Omental fat pad (tissue), 3 donors: ENCODE measurements at regions not wholly inside any gene's neighbourhood (a gene's known extent, or its start where the extent isn't known, plus 50 kb on each side); places are given as distances from the start of the nearest gene placed in this dataset.

Experiments
- ATAC-seq: fragments of 150-250 bp; one replicate; pipeline ENCODE4 v1.9.1; 2016; ENCODE audit warnings: mild to moderate bottlenecking, moderate library complexity; ENCODE audit not compliant: low FRiP score
- DNase-seq: peaks from one replicate; pipeline ENCODE4 v3.0.0-alpha.2; 2019; ENCODE audit warnings: low spot score
- TF ChIP-seq, protein P1 (sequence below), 3 donors: fragments of 450-650 bp; IDR thresholded peaks; one replicate each; pipeline ENCODE4 v1.5.1; 2016 to 2017; ENCODE audit warnings: antibody characterized with exemption in 3 of 3, mild to moderate bottlenecking in 3 of 3, moderate library complexity in 2 of 3

DNA sequence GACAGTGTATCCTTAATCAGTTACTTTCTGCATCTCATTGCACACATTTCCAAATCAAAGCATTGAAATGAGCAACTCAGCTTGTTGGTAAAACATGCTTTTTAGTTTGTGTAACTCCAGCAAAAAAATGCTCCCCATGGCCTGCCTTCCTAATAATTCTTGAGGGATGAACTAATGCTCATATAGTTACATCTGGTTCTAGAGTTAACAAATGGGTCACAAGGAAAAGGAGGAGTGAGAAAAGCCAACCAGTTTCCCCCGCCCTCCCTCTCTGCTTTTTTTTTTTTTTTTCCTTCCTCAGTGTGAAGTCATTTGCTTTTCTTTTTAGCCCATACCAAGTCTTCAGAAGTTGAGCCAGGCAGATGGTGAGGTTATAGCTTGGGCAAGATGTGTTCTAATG lies 231.7 kb downstream of the MTX2 start:
- TF ChIP-seq, protein P1, sequence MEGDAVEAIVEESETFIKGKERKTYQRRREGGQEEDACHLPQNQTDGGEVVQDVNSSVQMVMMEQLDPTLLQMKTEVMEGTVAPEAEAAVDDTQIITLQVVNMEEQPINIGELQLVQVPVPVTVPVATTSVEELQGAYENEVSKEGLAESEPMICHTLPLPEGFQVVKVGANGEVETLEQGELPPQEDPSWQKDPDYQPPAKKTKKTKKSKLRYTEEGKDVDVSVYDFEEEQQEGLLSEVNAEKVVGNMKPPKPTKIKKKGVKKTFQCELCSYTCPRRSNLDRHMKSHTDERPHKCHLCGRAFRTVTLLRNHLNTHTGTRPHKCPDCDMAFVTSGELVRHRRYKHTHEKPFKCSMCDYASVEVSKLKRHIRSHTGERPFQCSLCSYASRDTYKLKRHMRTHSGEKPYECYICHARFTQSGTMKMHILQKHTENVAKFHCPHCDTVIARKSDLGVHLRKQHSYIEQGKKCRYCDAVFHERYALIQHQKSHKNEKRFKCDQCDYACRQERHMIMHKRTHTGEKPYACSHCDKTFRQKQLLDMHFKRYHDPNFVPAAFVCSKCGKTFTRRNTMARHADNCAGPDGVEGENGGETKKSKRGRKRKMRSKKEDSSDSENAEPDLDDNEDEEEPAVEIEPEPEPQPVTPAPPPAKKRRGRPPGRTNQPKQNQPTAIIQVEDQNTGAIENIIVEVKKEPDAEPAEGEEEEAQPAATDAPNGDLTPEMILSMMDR (IDR thresholded peaks at IDR 0.05), result no peak
- ATAC-seq, result no peak
- no peak for DNase-seq

DNA sequence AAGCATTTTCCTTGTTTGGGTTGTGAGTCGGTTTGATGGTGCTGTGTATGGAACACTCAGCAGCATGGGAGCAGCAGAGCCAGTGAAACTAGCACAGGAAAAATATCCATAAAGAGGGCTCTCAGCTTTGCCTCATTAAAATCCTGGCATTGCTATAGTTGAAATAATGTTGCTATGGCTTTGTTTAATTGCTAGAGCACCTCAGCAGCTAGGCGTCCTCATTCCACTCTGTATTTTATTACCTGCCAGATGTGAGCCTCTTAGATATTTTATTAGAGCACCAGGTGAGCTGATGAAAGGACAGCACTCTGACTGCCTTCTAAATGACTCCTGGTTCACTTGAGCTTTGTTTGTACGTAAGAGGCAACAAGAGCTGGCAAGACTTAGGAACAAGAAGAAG lies 232.4 kb downstream of the MTX2 start:
- TF ChIP-seq, protein P1 (IDR thresholded peaks at IDR 0.05), result no peak
- DNase-seq (no peak), ATAC-seq (no peak)

DNA sequence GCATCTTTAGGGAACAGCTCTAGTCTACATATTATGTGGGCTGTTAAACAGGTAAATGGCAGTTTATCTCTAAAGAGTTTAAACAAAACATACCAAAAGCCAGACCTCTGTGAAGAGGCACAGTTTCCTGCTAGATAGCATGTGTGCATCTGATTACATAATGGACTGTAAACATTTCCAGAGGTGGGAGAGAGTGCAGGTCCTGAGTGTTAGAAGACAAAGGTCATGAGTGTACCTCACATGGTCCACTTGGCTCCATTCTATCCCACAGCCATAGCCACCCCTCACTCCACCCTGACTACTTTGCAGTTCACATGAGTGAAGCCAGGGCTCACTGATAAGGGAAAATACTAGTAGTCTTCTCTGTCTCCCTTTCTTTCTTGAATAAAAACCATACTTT lies 233.4 kb downstream of the MTX2 start:
- DNase-seq, result no peak
- TF ChIP-seq, protein P1 (IDR thresholded peaks at IDR 0.05), result no peak
- no peak for ATAC-seq

DNA sequence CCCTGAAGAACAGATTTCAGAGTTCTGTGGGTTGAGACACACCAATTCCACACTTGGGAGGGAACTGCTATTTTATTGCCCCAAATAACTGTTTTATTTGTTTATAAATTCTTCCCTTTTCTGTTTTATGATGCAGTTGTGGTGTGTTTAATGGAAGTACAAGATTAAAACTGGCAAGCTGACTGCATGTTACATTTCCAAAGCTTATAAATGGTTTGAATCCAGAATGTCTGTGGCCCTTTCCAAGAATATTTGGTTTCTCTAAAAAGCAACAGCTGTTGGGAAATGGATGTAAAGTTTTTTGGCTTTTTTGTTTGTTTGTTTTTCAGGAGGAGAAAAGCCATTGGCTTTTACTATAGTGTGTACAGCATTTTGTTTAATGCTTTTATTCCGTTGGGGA lies 234.5 kb downstream of the MTX2 start:
- TF ChIP-seq, protein P1 (IDR thresholded peaks at IDR 0.05), result no peak
- no peak for ATAC-seq
- DNase-seq, result no peak

DNA sequence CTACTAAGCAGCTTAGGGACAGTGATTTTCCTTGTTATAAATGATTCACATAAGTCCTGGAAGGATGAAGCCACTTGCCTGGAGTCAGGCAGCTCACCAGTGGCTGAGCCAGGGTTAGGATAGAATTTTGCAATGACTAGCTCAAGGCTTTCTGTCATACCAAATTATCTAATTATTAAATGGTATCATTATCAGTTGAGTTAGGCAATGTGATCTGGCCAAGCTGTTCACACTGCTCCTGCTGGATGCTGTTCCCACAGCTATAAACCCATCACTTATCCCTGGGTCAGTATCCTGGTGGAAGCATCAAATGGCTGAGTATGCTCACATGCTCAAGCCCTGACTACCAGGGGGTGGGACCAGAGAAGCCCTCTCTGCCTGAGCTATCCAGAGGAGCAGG lies 235.2 kb downstream of the MTX2 start:
- DNase-seq (no peak), ATAC-seq (no peak)
- TF ChIP-seq, protein P1 (IDR thresholded peaks at IDR 0.05), result no peak

DNA sequence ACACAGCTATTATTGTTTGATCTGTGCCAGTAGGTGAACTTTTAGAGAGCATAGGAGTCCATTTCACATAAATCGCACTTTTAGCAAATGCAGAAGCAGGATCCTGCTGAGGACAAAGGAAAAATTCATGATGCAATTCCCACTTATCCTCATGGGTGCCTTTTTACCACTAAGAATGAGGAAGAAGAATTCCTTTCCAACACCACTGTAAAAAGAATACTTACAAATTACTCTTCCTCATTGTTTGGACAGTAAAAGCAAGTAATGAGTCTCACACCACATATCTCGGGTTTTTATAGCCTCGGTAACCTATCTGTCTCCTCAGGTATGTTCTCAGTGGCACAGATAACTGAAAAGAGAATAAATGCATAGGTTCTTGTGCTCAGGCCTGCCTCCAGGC lies 238.5 kb downstream of the MTX2 start:
- DNase-seq, result no peak
- TF ChIP-seq, protein P1 (IDR thresholded peaks at IDR 0.05), result no peak
- ATAC-seq, result no peak

DNA sequence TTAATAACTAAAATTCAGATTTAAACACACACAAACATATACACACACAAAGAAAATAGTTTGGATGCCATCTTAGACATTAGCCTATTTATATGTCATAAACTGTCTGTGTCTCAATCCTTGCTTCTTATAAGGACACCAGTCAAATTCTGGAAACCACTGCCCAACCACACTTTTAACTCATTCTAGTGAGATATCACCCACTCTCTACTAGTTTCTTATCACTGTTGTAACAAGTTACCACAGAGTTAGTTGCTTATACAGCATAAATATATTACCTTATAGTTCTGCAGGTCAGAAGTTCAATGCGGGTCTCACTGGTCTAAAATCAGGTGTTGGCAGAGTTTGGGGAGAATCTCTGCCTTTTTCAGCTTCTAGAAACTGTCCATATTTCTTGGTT lies 239.1 kb downstream of the MTX2 start:
- no peak for DNase-seq
- TF ChIP-seq, protein P1 (IDR thresholded peaks at IDR 0.05), result no peak
- no peak for ATAC-seq
